ENCODE measurements at regions not wholly inside any gene's neighbourhood (a gene's known extent, or its start where the extent isn't known, plus 50 kb on each side); places are given as distances from the start of the nearest gene placed in this dataset.

DNA sequence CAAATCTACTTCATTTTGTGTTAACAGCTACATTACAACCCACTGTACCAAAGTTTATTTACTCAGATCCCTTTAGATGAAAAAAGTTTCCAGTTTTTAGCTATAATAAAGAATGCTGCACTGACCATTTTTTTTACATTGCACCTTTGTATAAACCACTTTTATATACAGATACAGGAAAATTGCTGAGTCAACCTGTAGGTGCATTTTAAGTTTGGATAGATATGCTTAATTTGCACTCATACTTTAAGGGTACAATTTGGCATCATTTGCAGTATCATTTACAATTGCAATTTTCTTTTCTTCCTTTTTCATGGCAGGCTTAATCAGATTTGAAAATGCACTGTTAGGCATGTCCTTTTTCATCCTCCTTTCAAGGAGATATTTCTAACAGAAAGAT, 257.8 kb upstream of the LMO3 start:
- TF ChIP-seq, protein P1, sequence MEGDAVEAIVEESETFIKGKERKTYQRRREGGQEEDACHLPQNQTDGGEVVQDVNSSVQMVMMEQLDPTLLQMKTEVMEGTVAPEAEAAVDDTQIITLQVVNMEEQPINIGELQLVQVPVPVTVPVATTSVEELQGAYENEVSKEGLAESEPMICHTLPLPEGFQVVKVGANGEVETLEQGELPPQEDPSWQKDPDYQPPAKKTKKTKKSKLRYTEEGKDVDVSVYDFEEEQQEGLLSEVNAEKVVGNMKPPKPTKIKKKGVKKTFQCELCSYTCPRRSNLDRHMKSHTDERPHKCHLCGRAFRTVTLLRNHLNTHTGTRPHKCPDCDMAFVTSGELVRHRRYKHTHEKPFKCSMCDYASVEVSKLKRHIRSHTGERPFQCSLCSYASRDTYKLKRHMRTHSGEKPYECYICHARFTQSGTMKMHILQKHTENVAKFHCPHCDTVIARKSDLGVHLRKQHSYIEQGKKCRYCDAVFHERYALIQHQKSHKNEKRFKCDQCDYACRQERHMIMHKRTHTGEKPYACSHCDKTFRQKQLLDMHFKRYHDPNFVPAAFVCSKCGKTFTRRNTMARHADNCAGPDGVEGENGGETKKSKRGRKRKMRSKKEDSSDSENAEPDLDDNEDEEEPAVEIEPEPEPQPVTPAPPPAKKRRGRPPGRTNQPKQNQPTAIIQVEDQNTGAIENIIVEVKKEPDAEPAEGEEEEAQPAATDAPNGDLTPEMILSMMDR (IDR thresholded peaks at IDR 0.05): no peak
- no peak for TF ChIP-seq POLR2A (IDR thresholded peaks at IDR 0.05)

Data from right lobe of liver (tissue), 4 donors.